Left lung (tissue), 4 donors: ENCODE measurements at regions not wholly inside any gene's neighbourhood (a gene's known extent, or its start where the extent isn't known, plus 50 kb on each side); places are given as distances from the start of the nearest gene placed in this dataset.

Experiments used
- ATAC-seq: fragments of 200-7000 bp; cut with Tn5 transposase; one replicate; pipeline ENCODE4 v1.9.1; 2020; ENCODE audit warnings: moderate library complexity
- DNase-seq, 4 donors: peaks; one replicate each; pipeline ENCODE4 v3.0.0-alpha.2; 2013 to 2020
- H3K27ac ChIP-seq, 2 donors: fragments of 200-600 bp; sonication (generic) in 1 of 2; one replicate each; pipeline versions ENCODE4 v1.5.0 to v1.8.0; 2020 to 2021
- H3K27me3 ChIP-seq, 2 donors: fragments of 200-600 bp; sonication (generic) in 1 of 2; one replicate each; pipeline versions ENCODE4 v1.5.0 to v1.8.0; 2020 to 2021
- H3K36me3 ChIP-seq, 2 donors: fragments of 200-600 bp; sonication (generic) in 1 of 2; one replicate each; pipeline versions ENCODE4 v1.5.0 to v1.8.0; 2020 to 2021
- H3K4me1 ChIP-seq, 2 donors: fragments of 200-600 bp; one replicate each; pipeline ENCODE4 v1.8.0; 2021
- H3K4me3 ChIP-seq, 2 donors: fragments of 200-600 bp; sonication (generic) in 1 of 2; one replicate each; pipeline versions ENCODE4 v1.5.0 to v1.8.0; 2020 to 2021; ENCODE audit warnings: mild to moderate bottlenecking in 1 of 2
- H3K9me3 ChIP-seq, 2 donors: fragments of 200-600 bp; sonication (generic) in 1 of 2; one replicate each; pipeline versions ENCODE4 v1.5.0 to v1.8.0; 2020 to 2021
- CTCF ChIP-seq, 2 donors: fragments of 200-600 bp; sonication (generic) in 1 of 2; IDR thresholded peaks; one replicate each; pipeline versions ENCODE4 v1.5.0 to v1.8.0; 2021; ENCODE audit warnings: antibody characterized with exemption in 2 of 2
- intact Hi-C, 2 donors: fragments of 100-400 bp; cut with DNase I; formaldehyde crosslinking; loops; one replicate each; pipeline versions ENCODE4 v1.11.2 to v1.14.2; 2022
- donor health status: DM: no; HTN: yes; CAD: no.
- donor health status: DM: no; HTN: no; CAD: no.

GRCh38 chr14:39673270-39673711, 241.1 kb upstream of the FBXO33 start:
- Histone ChIP-seq H3K36me3 (no peaks in the 10 kb centered on the region), H3K27ac (no peak overlapping the region), H3K4me3 (no peak overlapping the region), H3K9me3 (no peaks in the 10 kb centered on the region), H3K4me1 (no peaks in the 10 kb centered on the region), H3K27me3 (no peaks in the 10 kb centered on the region)
- intact Hi-C loops: no loop called here
- no peak for DNase-seq
- no peak for ATAC-seq
- no peak for TF ChIP-seq CTCF (IDR thresholded peaks at IDR 0.05)

GRCh38 chr14:39668449-39668848, 236.2 kb upstream of the FBXO33 start:
- ATAC-seq (no peak), DNase-seq (no peak)
- no peak overlapping the region for H3K27ac ChIP-seq
- TF ChIP-seq CTCF (IDR thresholded peaks at IDR 0.05): no peak
- intact Hi-C loops: no loop called here
- no peaks in the 10 kb centered on the region for H3K27me3 ChIP-seq
- H3K9me3 ChIP-seq: peaks cover 0 to 11% of the 10 kb centered on the region in 2 donors
- no peaks in the 10 kb centered on the region for H3K4me1 ChIP-seq
- H3K4me3 ChIP-seq: no peak overlapping the region
- H3K36me3 ChIP-seq: no peaks in the 10 kb centered on the region

GRCh38 chr14:39666386-39666785, 234.2 kb upstream of the FBXO33 start:
- peaks cover 0 to 19% of the 10 kb centered on the region in 2 donors for H3K9me3 ChIP-seq
- ATAC-seq (peak; percentile 55), DNase-seq (no peak)
- H3K27me3 ChIP-seq: no peaks in the 10 kb centered on the region
- no peak overlapping the region for H3K27ac ChIP-seq
- H3K4me1 ChIP-seq: no peaks in the 10 kb centered on the region
- no peak overlapping the region for H3K4me3 ChIP-seq
- intact Hi-C loops: no loop called here
- TF ChIP-seq CTCF (IDR thresholded peaks at IDR 0.05): no peak
- no peaks in the 10 kb centered on the region for H3K36me3 ChIP-seq

GRCh38 chr14:39665075-39665475, 232.8 kb upstream of the FBXO33 start:
- peaks cover 0 to 20% of the 10 kb centered on the region in 2 donors for H3K9me3 ChIP-seq
- H3K36me3 ChIP-seq: no peaks in the 10 kb centered on the region
- no peaks in the 10 kb centered on the region for H3K4me1 ChIP-seq
- no peak overlapping the region for H3K4me3 ChIP-seq
- H3K27ac ChIP-seq: no peak overlapping the region
- intact Hi-C loops: no loop called here
- DNase-seq (no peak), ATAC-seq (no peak)
- no peaks in the 10 kb centered on the region for H3K27me3 ChIP-seq
- TF ChIP-seq CTCF (IDR thresholded peaks at IDR 0.05): no peak

GRCh38 chr14:39664646-39665045, 232.4 kb upstream of the FBXO33 start:
- no peak for TF ChIP-seq CTCF (IDR thresholded peaks at IDR 0.05)
- Histone ChIP-seq H3K27ac (no peak overlapping the region), H3K9me3 (peaks cover 0 to 20% of the 10 kb centered on the region in 2 donors), H3K36me3 (no peaks in the 10 kb centered on the region), H3K27me3 (no peaks in the 10 kb centered on the region), H3K4me1 (no peaks in the 10 kb centered on the region), H3K4me3 (no peak overlapping the region)
- no peak for DNase-seq
- ATAC-seq: no peak
- intact Hi-C loops: no loop called here
